NCI-H460 (cell line): ENCODE measurements at regions not wholly inside any gene's neighbourhood (a gene's known extent, or its start where the extent isn't known, plus 50 kb on each side); places are given as distances from the start of the nearest gene placed in this dataset.
"Not testable (repeated sequence)": the region's sequence is repeated elsewhere in the genome, so short reads cannot be mapped to it uniquely, and the experiment has no call there.

Experiments
- DNase-seq: peaks from one replicate; pipeline ENCODE4 v3.0.0-alpha.2; 2016; ENCODE audit warnings: low read depth; ENCODE audit errors: extremely low read depth
- small RNA-seq, 2 experiments: library from RNA; depleted of rRNA; stranded (forward); fragments of <200 nt; gene quantifications; one replicate each; pipeline ENCODE3, GENCODE V24; 2014

GRCh38 chr3:32042867-32043266 lies 61.3 kb downstream of the ZNF860 start:
- not testable (repeated sequence) for DNase-seq

DNA sequence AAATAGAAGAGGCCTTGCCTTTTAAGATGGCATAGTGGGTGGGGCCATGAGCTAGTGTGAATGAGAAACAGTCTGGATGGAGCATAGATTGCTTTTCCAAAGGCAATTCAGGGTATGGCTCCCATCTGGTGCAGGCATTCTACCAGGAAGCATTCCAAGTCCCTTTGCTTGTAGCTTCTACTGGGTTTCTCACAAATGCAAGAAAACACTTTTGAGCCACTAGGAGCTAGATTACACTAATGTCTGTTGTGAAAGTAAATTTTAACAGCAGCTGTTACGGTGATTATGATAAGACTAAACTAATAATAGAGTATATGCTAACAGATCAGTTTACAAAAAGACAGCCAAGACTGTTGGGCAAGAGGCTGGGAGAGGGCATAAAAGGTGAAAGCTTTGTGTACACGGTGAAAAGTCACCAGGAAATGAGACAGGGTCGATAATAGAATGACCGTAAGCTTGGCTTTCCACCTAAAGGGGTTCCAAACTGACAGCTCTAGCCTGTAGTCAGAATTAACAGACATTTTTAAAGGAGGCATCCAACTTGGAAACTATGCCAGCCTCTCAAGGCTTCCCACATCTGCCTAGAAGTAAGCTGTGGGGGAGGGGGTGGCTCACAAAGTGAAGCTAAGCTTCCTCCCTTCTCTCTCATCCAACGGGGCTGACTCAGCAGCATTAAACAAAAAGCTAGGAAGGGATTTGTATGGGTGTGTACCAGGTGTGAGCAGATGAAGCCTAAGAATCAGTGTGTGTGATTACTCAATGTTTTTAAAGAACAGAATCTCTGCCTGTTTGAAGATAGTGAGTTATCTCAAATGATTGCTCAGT lies 61.1 kb upstream of the GPD1L start:
- peak; percentile 60 for DNase-seq

DNA sequence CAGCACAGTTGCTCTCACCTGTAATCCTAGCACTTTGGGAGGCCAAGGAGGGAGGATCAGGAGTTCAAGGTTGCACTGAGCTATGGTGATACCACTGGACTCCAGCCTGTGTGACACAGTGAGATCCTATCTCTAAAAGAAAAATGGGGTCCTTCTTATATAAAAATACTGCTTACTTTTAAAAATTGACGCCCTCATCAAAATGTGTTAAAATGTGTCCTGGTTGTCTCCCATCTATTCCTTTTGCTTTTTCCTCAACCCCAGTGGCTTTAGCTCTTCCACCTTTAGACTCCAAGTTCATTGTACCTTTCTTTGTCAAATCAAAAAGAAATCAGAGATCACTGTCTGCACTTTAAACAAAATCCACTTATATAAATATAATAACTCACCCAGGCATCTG lies 60.3 kb upstream of the GPD1L start:
- DNase-seq, result no peak

- DNase-seq, result no peak
Measured at GRCh38 chr3:32048487-32049182, 57.8 kb upstream of the GPD1L start.

DNA sequence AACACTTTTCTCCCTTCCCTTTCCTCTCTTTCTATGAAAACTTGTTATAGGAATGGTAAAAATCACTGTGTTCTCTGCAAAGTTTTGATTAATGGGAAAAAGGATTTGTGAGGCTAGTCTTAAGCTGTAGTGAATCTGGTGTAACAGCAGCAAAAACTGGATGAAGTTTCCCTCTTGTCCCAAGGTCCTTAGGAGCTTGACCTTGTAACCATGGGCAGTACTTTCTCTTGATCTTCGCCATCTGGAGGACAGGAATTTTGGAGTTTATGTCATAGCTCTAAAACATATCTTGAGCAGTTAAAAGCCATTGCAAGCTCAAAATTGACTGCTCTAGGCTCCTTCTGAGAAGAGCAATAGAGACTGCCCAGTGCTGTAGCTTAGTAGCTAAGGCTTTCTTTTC lies 56.5 kb upstream of the GPD1L start:
- no peak for DNase-seq

- DNase-seq, result not testable (repeated sequence)
Measured at GRCh38 chr3:32052230-32052629, 54.2 kb upstream of the GPD1L start.

- DNase-seq, result not testable (repeated sequence)
Measured at GRCh38 chr3:32052851-32053250, 53.6 kb upstream of the GPD1L start.

DNA sequence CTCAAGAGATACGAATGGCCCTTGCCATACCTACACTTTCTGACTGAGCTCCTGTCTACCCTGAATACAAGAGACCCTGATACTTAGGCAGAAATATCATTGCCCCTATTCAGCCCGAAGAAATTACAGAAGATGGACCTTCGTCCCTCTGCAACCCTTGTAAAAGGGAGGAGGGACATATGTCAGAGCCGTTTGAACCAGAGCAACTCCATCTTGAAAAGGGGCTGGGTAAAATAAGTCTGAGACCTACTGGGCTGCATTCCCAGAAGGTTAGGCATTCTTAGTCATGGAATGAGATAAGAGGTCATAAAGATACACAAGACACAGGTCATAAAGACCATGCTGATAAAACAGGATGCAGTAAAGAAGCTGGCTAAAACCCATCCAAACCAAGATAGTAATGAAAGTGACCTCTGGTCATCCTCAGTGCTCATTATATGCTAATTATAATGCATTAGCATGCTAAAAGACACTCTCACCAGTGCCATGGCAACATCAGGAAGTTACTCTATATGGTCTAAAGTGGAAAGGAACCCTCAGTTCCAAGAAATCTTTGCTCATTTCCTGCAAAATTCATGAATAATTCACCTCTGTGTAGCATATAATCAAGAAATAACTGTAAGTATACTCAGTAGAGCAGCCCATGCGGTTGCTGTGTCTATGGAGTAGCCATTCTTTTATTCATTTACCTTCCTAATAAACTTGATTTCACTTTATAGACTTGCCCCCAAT lies 49.7 kb upstream of the GPD1L start:
- DNase-seq, result no peak

Small RNA genes in the stretch of these regions (small RNA-seq; reads per million reads assigned to genes)
- gene RF00019, result 0 reads per million in 2 experiments
